HEK293 (cell line): ENCODE measurements at regions not wholly inside any gene's neighbourhood (a gene's known extent, or its start where the extent isn't known, plus 50 kb on each side); places are given as distances from the start of the nearest gene placed in this dataset.

Source experiments
- CTCF ChIA-PET: fragments of 350-600 bp; formaldehyde crosslinking; extraction: SDS; loops from one replicate; lab custom pipeline; 2021; ENCODE audit warnings: antibody characterized with exemption; lab: Yijun Ruan, JAX
- POLR2A ChIA-PET: fragments of 300-600 bp; formaldehyde crosslinking; extraction: SDS; loops from one replicate; lab custom pipeline; 2020; ENCODE audit warnings: antibody characterized with exemption, inconsistent platforms; lab: Yijun Ruan, JAX
- H3K27ac ChIP-seq: fragments of 200-500 bp; sonication (Bioruptor generic); 2 replicates; pipeline ENCODE4 v1.5.1; 2014; ENCODE audit warnings: low read depth, low read length, control low read depth, inconsistent platforms; ENCODE audit errors: extremely low read depth
- H3K36me3 ChIP-seq, 2 experiments: fragments of 200-500 bp in 1 of 2; sonication (Bioruptor generic) in 1 of 2; 1 replicate in 1 of 2; 2 replicates in 1 of 2; pipeline ENCODE4 v1.5.1; 2014 to 2017; ENCODE audit warnings: inconsistent platforms in 2 of 2, low read length in 2 of 2; ENCODE audit not compliant: control insufficient read depth in 2 of 2, insufficient read depth in 1 of 2
- H3K4me1 ChIP-seq: fragments of 200-500 bp; sonication (Bioruptor generic); 2 replicates; pipeline ENCODE4 v1.5.1; 2014; ENCODE audit warnings: mild to moderate bottlenecking, low read length, inconsistent platforms; ENCODE audit not compliant: control insufficient read depth, insufficient read depth
- H3K4me3 ChIP-seq: 2 replicates; pipeline ENCODE4 v1.5.1; 2011; ENCODE audit warnings: low read depth, mild to moderate bottlenecking, control low read depth, low read length, moderate library complexity
- H3K9me3 ChIP-seq: fragments of 200-500 bp; sonication (Bioruptor generic); 2 replicates; pipeline ENCODE4 v1.5.1; 2014; ENCODE audit warnings: low read depth, low read length, inconsistent platforms; ENCODE audit not compliant: control insufficient read depth, insufficient read depth
- HOXA7 ChIP-seq: sonication (generic); formaldehyde crosslinking; IDR thresholded peaks from 2 replicates; pipeline ENCODE4 v1.8.1; 2022; ENCODE audit warnings: missing genetic modification reagents, borderline replicate concordance
- KLF16 ChIP-seq: fragments of 450-650 bp; formaldehyde crosslinking; IDR thresholded peaks from 2 replicates; pipeline ENCODE4 v1.5.1; 2017; ENCODE audit warnings: missing biosample characterization, missing genetic modification characterization
- MYNN ChIP-seq: fragments of 450-650 bp; formaldehyde crosslinking; IDR thresholded peaks from 2 replicates; pipeline ENCODE4 v1.5.1; 2016; ENCODE audit warnings: missing biosample characterization, missing genetic modification characterization, borderline replicate concordance
- MZF1 ChIP-seq: fragments of 450-650 bp; formaldehyde crosslinking; IDR thresholded peaks from 2 replicates; pipeline ENCODE4 v1.5.1; 2017; ENCODE audit warnings: missing biosample characterization, missing genetic modification characterization, borderline replicate concordance
- SCRT1 ChIP-seq: fragments of 450-650 bp; formaldehyde crosslinking; IDR thresholded peaks from 2 replicates; pipeline ENCODE4 v1.5.1; 2016; ENCODE audit warnings: missing biosample characterization, missing genetic modification characterization, borderline replicate concordance
- ZFP37 ChIP-seq: fragments of 450-650 bp; formaldehyde crosslinking; IDR thresholded peaks from 2 replicates; pipeline ENCODE4 v1.5.1; 2016; ENCODE audit warnings: missing biosample characterization, missing genetic modification characterization
- ZNF202 ChIP-seq: fragments of 450-650 bp; formaldehyde crosslinking; IDR thresholded peaks from 2 replicates; pipeline ENCODE4 v1.5.1; 2016; ENCODE audit warnings: missing biosample characterization, missing genetic modification characterization, borderline replicate concordance
- ZNF292 ChIP-seq: fragments of 450-650 bp; formaldehyde crosslinking; IDR thresholded peaks from 2 replicates; pipeline ENCODE4 v1.5.1; 2016; ENCODE audit warnings: low read depth, missing biosample characterization, missing genetic modification characterization, borderline replicate concordance
- ZNF366 ChIP-seq: fragments of 450-650 bp; formaldehyde crosslinking; conservative IDR thresholded peaks from 2 replicates; pipeline ENCODE4 v1.5.1; 2016; ENCODE audit warnings: missing biosample characterization, missing genetic modification characterization
- ZNF37A ChIP-seq: fragments of 450-650 bp; IDR thresholded peaks from 2 replicates; pipeline ENCODE4 v1.5.1; 2018; ENCODE audit warnings: missing biosample characterization, missing genetic modification characterization
- ZNF514 ChIP-seq: fragments of 450-650 bp; formaldehyde crosslinking; IDR thresholded peaks from 2 replicates; pipeline ENCODE4 v1.5.1; 2016; ENCODE audit warnings: missing biosample characterization, missing genetic modification characterization
- ZNF555 ChIP-seq: fragments of 450-650 bp; formaldehyde crosslinking; conservative IDR thresholded peaks from 2 replicates; pipeline ENCODE4 v1.5.1; 2017; ENCODE audit warnings: missing biosample characterization, mild to moderate bottlenecking, missing genetic modification characterization, inconsistent platforms
- ZNF561 ChIP-seq: fragments of 450-650 bp; IDR thresholded peaks from 2 replicates; pipeline ENCODE4 v1.5.1; 2018; ENCODE audit warnings: missing biosample characterization, missing genetic modification characterization, borderline replicate concordance
- ZNF626 ChIP-seq: fragments of 450-650 bp; sonication (Bioruptor Pico); formaldehyde crosslinking; IDR thresholded peaks from 2 replicates; pipeline ENCODE4 v1.5.1; 2018; ENCODE audit warnings: missing biosample characterization, missing genetic modification characterization, inconsistent platforms
- ZNF670 ChIP-seq: fragments of 450-650 bp; formaldehyde crosslinking; IDR thresholded peaks from 2 replicates; pipeline ENCODE4 v1.5.1; 2016; ENCODE audit warnings: missing biosample characterization, missing genetic modification characterization, low read depth
- ZNF677 ChIP-seq: fragments of 450-650 bp; IDR thresholded peaks from 2 replicates; pipeline ENCODE4 v1.5.0; 2018; ENCODE audit warnings: missing biosample characterization, mild to moderate bottlenecking, missing genetic modification characterization, moderate library complexity
- ZNF777 ChIP-seq: fragments of 450-650 bp; formaldehyde crosslinking; IDR thresholded peaks from 2 replicates; pipeline ENCODE4 v1.5.1; 2017; ENCODE audit warnings: missing biosample characterization, missing genetic modification characterization, borderline replicate concordance
- ZNF791 ChIP-seq: fragments of 450-650 bp; formaldehyde crosslinking; IDR thresholded peaks from 2 replicates; pipeline ENCODE4 v1.5.1; 2016; ENCODE audit warnings: missing biosample characterization, missing genetic modification characterization
- TF ChIP-seq, protein P1 (sequence below): fragments of 450-650 bp; formaldehyde crosslinking; conservative IDR thresholded peaks from 2 replicates; pipeline ENCODE4 v1.5.1; 2016; ENCODE audit warnings: low read depth, missing biosample characterization, missing genetic modification characterization
- TF ChIP-seq, protein P2 (sequence below): fragments of 450-650 bp; formaldehyde crosslinking; IDR thresholded peaks from 2 replicates; pipeline ENCODE4 v1.5.1; 2016; ENCODE audit warnings: missing biosample characterization, missing genetic modification characterization
- TF ChIP-seq, protein P3 (sequence below): fragments of 450-650 bp; formaldehyde crosslinking; conservative IDR thresholded peaks from 2 replicates; pipeline ENCODE4 v1.5.1; 2016; ENCODE audit warnings: low read depth, missing biosample characterization, missing genetic modification characterization
- TF ChIP-seq, protein P4 (sequence below): fragments of 450-650 bp; formaldehyde crosslinking; IDR thresholded peaks from 2 replicates; pipeline ENCODE4 v1.5.1; 2016; ENCODE audit warnings: missing biosample characterization, missing genetic modification characterization
- TF ChIP-seq, protein P5 (sequence below): fragments of 450-650 bp; formaldehyde crosslinking; IDR thresholded peaks from 2 replicates; pipeline ENCODE4 v1.5.0; 2017; ENCODE audit warnings: missing biosample characterization, missing genetic modification characterization, borderline replicate concordance

DNA sequence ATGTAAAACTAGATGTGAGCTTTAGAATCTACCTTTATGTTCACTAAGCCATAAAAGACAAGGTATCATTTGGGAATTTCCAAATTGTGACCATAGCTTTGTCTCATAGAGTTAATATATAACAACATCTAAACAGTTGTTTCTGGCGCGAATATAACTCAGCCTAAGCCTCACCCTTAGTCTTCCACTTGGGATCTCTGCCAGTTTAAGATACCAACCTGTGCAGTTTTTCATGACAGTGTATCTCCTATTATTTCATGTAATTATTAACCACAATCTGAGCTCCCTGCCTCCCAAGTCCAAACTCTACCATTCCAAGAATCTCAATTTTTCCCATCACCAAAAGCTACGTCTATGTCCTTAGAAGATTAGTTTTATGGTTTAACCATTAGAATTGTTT lies 572.5 kb upstream of the ISX start (continued):
- TF ChIP-seq, protein P1, sequence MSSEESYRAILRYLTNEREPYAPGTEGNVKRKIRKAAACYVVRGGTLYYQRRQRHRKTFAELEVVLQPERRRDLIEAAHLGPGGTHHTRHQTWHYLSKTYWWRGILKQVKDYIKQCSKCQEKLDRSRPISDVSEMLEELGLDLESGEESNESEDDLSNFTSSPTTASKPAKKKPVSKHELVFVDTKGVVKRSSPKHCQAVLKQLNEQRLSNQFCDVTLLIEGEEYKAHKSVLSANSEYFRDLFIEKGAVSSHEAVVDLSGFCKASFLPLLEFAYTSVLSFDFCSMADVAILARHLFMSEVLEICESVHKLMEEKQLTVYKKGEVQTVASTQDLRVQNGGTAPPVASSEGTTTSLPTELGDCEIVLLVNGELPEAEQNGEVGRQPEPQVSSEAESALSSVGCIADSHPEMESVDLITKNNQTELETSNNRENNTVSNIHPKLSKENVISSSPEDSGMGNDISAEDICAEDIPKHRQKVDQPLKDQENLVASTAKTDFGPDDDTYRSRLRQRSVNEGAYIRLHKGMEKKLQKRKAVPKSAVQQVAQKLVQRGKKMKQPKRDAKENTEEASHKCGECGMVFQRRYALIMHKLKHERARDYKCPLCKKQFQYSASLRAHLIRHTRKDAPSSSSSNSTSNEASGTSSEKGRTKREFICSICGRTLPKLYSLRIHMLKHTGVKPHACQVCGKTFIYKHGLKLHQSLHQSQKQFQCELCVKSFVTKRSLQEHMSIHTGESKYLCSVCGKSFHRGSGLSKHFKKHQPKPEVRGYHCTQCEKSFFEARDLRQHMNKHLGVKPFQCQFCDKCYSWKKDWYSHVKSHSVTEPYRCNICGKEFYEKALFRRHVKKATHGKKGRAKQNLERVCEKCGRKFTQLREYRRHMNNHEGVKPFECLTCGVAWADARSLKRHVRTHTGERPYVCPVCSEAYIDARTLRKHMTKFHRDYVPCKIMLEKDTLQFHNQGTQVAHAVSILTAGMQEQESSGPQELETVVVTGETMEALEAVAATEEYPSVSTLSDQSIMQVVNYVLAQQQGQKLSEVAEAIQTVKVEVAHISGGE (tag by site-specific recombination): no peak
- TF ChIP-seq, protein P2, sequence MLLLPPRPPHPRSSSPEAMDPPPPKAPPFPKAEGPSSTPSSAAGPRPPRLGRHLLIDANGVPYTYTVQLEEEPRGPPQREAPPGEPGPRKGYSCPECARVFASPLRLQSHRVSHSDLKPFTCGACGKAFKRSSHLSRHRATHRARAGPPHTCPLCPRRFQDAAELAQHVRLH (tag by site-specific recombination): no peak
- TF ChIP-seq ZNF366 (tag by site-specific recombination): no peak
- no peak for TF ChIP-seq ZNF626 (tag by site-specific recombination)
- TF ChIP-seq ZFP37 (tag by site-specific recombination): no peak
- TF ChIP-seq ZNF555 (tag by site-specific recombination): no peak
- TF ChIP-seq ZNF514 (tag by site-specific recombination): no peak
- TF ChIP-seq ZNF677 (tag by site-specific recombination): no peak
- TF ChIP-seq, protein P3, sequence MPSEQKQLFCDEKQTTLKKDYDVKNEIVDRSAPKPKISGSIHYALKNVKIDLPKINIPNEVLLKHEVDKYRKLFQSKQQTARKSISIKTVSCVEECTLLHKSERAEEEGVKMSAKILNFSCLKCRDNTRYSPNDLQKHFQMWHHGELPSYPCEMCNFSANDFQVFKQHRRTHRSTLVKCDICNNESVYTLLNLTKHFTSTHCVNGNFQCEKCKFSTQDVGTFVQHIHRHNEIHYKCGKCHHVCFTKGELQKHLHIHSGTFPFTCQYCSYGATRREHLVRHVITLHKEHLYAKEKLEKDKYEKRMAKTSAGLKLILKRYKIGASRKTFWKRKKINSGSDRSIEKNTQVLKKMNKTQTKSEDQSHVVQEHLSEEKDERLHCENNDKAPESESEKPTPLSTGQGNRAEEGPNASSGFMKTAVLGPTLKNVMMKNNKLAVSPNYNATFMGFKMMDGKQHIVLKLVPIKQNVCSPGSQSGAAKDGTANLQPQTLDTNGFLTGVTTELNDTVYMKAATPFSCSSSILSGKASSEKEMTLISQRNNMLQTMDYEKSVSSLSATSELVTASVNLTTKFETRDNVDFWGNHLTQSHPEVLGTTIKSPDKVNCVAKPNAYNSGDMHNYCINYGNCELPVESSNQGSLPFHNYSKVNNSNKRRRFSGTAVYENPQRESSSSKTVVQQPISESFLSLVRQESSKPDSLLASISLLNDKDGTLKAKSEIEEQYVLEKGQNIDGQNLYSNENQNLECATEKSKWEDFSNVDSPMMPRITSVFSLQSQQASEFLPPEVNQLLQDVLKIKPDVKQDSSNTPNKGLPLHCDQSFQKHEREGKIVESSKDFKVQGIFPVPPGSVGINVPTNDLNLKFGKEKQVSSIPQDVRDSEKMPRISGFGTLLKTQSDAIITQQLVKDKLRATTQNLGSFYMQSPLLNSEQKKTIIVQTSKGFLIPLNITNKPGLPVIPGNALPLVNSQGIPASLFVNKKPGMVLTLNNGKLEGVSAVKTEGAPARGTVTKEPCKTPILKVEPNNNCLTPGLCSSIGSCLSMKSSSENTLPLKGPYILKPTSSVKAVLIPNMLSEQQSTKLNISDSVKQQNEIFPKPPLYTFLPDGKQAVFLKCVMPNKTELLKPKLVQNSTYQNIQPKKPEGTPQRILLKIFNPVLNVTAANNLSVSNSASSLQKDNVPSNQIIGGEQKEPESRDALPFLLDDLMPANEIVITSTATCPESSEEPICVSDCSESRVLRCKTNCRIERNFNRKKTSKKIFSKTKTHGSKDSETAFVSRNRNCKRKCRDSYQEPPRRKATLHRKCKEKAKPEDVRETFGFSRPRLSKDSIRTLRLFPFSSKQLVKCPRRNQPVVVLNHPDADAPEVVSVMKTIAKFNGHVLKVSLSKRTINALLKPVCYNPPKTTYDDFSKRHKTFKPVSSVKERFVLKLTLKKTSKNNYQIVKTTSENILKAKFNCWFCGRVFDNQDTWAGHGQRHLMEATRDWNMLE (tag by site-specific recombination): no peak
- TF ChIP-seq ZNF670 (tag by site-specific recombination): no peak
- TF ChIP-seq, protein P4, sequence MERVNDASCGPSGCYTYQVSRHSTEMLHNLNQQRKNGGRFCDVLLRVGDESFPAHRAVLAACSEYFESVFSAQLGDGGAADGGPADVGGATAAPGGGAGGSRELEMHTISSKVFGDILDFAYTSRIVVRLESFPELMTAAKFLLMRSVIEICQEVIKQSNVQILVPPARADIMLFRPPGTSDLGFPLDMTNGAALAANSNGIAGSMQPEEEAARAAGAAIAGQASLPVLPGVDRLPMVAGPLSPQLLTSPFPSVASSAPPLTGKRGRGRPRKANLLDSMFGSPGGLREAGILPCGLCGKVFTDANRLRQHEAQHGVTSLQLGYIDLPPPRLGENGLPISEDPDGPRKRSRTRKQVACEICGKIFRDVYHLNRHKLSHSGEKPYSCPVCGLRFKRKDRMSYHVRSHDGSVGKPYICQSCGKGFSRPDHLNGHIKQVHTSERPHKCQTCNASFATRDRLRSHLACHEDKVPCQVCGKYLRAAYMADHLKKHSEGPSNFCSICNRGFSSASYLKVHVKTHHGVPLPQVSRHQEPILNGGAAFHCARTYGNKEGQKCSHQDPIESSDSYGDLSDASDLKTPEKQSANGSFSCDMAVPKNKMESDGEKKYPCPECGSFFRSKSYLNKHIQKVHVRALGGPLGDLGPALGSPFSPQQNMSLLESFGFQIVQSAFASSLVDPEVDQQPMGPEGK (tag by site-specific recombination): no peak
- TF ChIP-seq, all 188 proteins: peak for 0

DNA sequence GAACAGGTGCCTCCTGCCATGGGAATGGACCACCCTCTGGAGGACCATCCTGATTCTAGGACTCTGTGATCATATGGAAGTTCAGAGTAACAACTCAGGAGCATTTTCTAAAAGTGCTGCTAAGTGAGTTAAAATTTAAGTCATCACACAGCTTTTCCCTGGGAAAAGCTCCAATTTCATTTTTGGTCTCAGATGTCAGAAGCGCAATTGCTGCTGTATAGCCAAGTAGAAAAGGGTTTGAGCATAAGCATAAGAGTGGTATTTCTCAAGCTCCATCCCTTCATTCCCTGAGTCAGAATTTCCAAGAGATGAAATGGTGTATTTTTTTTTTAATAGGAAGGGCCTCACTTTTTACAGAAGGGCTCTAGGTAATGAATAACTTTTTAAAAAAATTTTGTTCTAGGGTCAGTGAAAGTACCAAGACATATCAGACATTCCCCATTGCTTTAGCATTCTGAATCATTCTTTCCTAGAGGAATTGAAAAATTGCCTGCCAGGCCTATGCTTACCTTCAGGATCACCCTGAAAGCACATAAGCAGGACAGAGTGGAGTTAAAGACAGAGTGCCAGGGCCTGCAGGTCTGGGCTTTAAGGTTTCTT lies 564.5 kb upstream of the ISX start:
- POLR2A ChIA-PET: no interaction called here
- TF ChIP-seq ZNF791 (tag by site-specific recombination): no peak
- no peak for TF ChIP-seq HOXA7 (CRISPR knock-in tag)
- TF ChIP-seq ZNF777 (tag by site-specific recombination): no peak
- TF ChIP-seq KLF16: no peak
- no peak for TF ChIP-seq ZNF292 (tag by site-specific recombination)
- TF ChIP-seq, protein P5, sequence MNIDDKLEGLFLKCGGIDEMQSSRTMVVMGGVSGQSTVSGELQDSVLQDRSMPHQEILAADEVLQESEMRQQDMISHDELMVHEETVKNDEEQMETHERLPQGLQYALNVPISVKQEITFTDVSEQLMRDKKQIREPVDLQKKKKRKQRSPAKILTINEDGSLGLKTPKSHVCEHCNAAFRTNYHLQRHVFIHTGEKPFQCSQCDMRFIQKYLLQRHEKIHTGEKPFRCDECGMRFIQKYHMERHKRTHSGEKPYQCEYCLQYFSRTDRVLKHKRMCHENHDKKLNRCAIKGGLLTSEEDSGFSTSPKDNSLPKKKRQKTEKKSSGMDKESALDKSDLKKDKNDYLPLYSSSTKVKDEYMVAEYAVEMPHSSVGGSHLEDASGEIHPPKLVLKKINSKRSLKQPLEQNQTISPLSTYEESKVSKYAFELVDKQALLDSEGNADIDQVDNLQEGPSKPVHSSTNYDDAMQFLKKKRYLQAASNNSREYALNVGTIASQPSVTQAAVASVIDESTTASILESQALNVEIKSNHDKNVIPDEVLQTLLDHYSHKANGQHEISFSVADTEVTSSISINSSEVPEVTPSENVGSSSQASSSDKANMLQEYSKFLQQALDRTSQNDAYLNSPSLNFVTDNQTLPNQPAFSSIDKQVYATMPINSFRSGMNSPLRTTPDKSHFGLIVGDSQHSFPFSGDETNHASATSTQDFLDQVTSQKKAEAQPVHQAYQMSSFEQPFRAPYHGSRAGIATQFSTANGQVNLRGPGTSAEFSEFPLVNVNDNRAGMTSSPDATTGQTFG (tag by site-specific recombination): no peak
- no peak for TF ChIP-seq ZNF202 (tag by site-specific recombination)
- TF ChIP-seq ZNF626 (tag by site-specific recombination): no peak
- TF ChIP-seq SCRT1 (tag by site-specific recombination): no peak
- TF ChIP-seq ZNF37A (tag by site-specific recombination): no peak
- no peak for TF ChIP-seq ZNF561 (tag by site-specific recombination)
- TF ChIP-seq MYNN (tag by site-specific recombination): no peak
- TF ChIP-seq MZF1 (tag by site-specific recombination): no peak

More for the DNA sequence above, 564.5 kb upstream of the ISX start:
- H3K4me1 ChIP-seq: no peaks in the 10 kb centered on the region
- no peak overlapping the region for H3K27ac ChIP-seq
- CTCF ChIA-PET: interaction anchor here (0.6 kb wide), 1 partner anchor 12 kb away, joined by 3 read pairs; no protein-coding TSS in a partner anchor
- H3K9me3 ChIP-seq: no peaks in the 10 kb centered on the region
- no peak overlapping the region for H3K4me3 ChIP-seq
- no peaks in the 10 kb centered on the region for H3K36me3 ChIP-seq
